H1 (cell line): ENCODE measurements at regions not wholly inside any gene's neighbourhood (a gene's known extent, or its start where the extent isn't known, plus 50 kb on each side); places are given as distances from the start of the nearest gene placed in this dataset.

Source experiments
- CREB1 ChIP-seq: IDR thresholded peaks from 2 replicates; pipeline ENCODE4 v1.6.1; 2012; ENCODE audit warnings: inconsistent platforms
- EZH2 ChIP-seq: fragments of 200-600 bp; sonication (generic); IDR thresholded peaks from 2 replicates; pipeline ENCODE4 v1.7.1; 2012; ENCODE audit warnings: low read depth, mild to moderate bottlenecking, moderate library complexity, low read length, inconsistent platforms; ENCODE audit not compliant: severe bottlenecking
- GTF2F1 ChIP-seq: IDR thresholded peaks from 2 replicates; pipeline ENCODE4 v1.6.1; 2012; ENCODE audit warnings: low read depth, low read length, improper control_type of control experiment, borderline replicate concordance
- JUND ChIP-seq: IDR thresholded peaks from 2 replicates; pipeline ENCODE4 v1.6.1; 2011; ENCODE audit warnings: mild to moderate bottlenecking, improper control_type of control experiment, low read length
- NANOG ChIP-seq: IDR thresholded peaks from 2 replicates; pipeline ENCODE4 v1.6.1; 2011; ENCODE audit warnings: low read length, low read depth, mild to moderate bottlenecking, inconsistent platforms; ENCODE audit not compliant: insufficient read depth, poor library complexity, severe bottlenecking
- POLR2A ChIP-seq, 2 experiments: IDR thresholded peaks; 1 replicate in 1 of 2; 2 replicates in 1 of 2; pipeline ENCODE4 v1.6.1; 2011; ENCODE audit warnings: low read depth in 2 of 2, low read length in 2 of 2, mild to moderate bottlenecking in 2 of 2; ENCODE audit errors: control extremely low read depth in 1 of 2
- RAD21 ChIP-seq, 2 experiments: IDR thresholded peaks in 1 of 2; conservative IDR thresholded peaks in 1 of 2; 2 replicates each; pipeline ENCODE4 v1.6.1; 2011; ENCODE audit warnings: low read depth in 2 of 2, low read length in 2 of 2, improper control_type of control experiment in 1 of 2, inconsistent platforms in 1 of 2, mild to moderate bottlenecking in 1 of 2, moderate library complexity in 1 of 2
- SP4 ChIP-seq: IDR thresholded peaks from 2 replicates; pipeline ENCODE4 v1.6.1; 2012; ENCODE audit warnings: low read length, inconsistent platforms
- SRF ChIP-seq: IDR thresholded peaks from 2 replicates; pipeline ENCODE4 v1.6.1; 2011; ENCODE audit warnings: mild to moderate bottlenecking, low read depth, low read length, moderate library complexity
- TF ChIP-seq, protein P1 (sequence below): fragments of 300-600 bp; sonication (generic); IDR thresholded peaks from 2 replicates; pipeline ENCODE4 v1.7.1; 2012; ENCODE audit warnings: low read length, moderate library complexity, mild to moderate bottlenecking, inconsistent platforms; ENCODE audit not compliant: insufficient replicate concordance

DNA sequence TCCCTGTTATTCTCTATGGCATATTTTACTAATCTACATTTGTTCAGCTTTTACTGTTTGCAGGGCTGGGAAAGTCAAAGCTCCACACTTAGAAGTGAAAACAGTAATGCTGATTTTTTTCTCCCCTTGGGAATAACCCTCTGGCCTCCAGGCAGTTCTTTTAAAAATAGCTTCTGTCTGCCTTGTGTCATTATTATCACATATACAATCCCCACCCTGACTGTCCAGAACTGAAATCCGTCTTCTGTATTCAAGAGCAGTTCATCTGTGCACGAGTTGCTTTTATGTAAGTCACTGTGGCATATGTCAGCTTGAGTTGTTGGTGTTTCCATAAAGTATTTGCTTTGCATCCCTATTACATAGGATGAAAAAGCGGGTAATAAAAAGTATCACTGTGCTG is 1221.1 kb upstream of the CELF2 start (continued):
- TF ChIP-seq, protein P1, sequence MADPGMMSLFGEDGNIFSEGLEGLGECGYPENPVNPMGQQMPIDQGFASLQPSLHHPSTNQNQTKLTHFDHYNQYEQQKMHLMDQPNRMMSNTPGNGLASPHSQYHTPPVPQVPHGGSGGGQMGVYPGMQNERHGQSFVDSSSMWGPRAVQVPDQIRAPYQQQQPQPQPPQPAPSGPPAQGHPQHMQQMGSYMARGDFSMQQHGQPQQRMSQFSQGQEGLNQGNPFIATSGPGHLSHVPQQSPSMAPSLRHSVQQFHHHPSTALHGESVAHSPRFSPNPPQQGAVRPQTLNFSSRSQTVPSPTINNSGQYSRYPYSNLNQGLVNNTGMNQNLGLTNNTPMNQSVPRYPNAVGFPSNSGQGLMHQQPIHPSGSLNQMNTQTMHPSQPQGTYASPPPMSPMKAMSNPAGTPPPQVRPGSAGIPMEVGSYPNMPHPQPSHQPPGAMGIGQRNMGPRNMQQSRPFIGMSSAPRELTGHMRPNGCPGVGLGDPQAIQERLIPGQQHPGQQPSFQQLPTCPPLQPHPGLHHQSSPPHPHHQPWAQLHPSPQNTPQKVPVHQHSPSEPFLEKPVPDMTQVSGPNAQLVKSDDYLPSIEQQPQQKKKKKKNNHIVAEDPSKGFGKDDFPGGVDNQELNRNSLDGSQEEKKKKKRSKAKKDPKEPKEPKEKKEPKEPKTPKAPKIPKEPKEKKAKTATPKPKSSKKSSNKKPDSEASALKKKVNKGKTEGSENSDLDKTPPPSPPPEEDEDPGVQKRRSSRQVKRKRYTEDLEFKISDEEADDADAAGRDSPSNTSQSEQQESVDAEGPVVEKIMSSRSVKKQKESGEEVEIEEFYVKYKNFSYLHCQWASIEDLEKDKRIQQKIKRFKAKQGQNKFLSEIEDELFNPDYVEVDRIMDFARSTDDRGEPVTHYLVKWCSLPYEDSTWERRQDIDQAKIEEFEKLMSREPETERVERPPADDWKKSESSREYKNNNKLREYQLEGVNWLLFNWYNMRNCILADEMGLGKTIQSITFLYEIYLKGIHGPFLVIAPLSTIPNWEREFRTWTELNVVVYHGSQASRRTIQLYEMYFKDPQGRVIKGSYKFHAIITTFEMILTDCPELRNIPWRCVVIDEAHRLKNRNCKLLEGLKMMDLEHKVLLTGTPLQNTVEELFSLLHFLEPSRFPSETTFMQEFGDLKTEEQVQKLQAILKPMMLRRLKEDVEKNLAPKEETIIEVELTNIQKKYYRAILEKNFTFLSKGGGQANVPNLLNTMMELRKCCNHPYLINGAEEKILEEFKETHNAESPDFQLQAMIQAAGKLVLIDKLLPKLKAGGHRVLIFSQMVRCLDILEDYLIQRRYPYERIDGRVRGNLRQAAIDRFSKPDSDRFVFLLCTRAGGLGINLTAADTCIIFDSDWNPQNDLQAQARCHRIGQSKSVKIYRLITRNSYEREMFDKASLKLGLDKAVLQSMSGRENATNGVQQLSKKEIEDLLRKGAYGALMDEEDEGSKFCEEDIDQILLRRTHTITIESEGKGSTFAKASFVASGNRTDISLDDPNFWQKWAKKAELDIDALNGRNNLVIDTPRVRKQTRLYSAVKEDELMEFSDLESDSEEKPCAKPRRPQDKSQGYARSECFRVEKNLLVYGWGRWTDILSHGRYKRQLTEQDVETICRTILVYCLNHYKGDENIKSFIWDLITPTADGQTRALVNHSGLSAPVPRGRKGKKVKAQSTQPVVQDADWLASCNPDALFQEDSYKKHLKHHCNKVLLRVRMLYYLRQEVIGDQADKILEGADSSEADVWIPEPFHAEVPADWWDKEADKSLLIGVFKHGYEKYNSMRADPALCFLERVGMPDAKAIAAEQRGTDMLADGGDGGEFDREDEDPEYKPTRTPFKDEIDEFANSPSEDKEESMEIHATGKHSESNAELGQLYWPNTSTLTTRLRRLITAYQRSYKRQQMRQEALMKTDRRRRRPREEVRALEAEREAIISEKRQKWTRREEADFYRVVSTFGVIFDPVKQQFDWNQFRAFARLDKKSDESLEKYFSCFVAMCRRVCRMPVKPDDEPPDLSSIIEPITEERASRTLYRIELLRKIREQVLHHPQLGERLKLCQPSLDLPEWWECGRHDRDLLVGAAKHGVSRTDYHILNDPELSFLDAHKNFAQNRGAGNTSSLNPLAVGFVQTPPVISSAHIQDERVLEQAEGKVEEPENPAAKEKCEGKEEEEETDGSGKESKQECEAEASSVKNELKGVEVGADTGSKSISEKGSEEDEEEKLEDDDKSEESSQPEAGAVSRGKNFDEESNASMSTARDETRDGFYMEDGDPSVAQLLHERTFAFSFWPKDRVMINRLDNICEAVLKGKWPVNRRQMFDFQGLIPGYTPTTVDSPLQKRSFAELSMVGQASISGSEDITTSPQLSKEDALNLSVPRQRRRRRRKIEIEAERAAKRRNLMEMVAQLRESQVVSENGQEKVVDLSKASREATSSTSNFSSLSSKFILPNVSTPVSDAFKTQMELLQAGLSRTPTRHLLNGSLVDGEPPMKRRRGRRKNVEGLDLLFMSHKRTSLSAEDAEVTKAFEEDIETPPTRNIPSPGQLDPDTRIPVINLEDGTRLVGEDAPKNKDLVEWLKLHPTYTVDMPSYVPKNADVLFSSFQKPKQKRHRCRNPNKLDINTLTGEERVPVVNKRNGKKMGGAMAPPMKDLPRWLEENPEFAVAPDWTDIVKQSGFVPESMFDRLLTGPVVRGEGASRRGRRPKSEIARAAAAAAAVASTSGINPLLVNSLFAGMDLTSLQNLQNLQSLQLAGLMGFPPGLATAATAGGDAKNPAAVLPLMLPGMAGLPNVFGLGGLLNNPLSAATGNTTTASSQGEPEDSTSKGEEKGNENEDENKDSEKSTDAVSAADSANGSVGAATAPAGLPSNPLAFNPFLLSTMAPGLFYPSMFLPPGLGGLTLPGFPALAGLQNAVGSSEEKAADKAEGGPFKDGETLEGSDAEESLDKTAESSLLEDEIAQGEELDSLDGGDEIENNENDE, result no peak
- TF ChIP-seq GTF2F1 (no peak), JUND (no peak), POLR2A (IDR thresholded peaks at IDR 0.05; ENCODE audit: control extremely low read depth in 1 of 2, low read depth in 2 of 2, low read length in 2 of 2) (no peak), RAD21 (IDR thresholded peaks at IDR 0.05 in 1 of 2, conservative IDR thresholded peaks at IDR 0.05 in 1 of 2; ENCODE audit: low read depth in 2 of 2, low read length in 2 of 2) (no peak), SRF (no peak), EZH2 (no peak), SP4 (no peak), CREB1 (no peak), NANOG (no peak)
